HUDEP-2 (cell line): ENCODE measurements at regions not wholly inside any gene's neighbourhood (a gene's known extent, or its start where the extent isn't known, plus 50 kb on each side); places are given as distances from the start of the nearest gene placed in this dataset.

Experiments used
- DNase-seq, 76 experiments: peaks; one replicate each; lab custom pipeline; 2025; ENCODE audit not compliant: unreplicated experiment in 76 of 76; lab: John Stamatoyannopoulos, UW

- no peak for DNase-seq
These were observed 173.6 kb downstream of the ARHGAP12 start for GRCh38 chr10:31754803-31755624.

GRCh38 chr10:31753681-31754080 lies 174.9 kb downstream of the ARHGAP12 start:
- DNase-seq: no peak

GRCh38 chr10:31752170-31752569 lies 176.5 kb downstream of the ARHGAP12 start:
- no peak for DNase-seq

- no peak for DNase-seq
These were observed 176.9 kb downstream of the ARHGAP12 start for GRCh38 chr10:31751738-31752080.

GRCh38 chr10:31751051-31751737 lies 177.4 kb downstream of the ARHGAP12 start:
- no peak for DNase-seq

- DNase-seq: peak in 3 of 76 experiments; percentile 20 to 46 (median 31)
These were observed 178.4 kb downstream of the ARHGAP12 start for GRCh38 chr10:31749981-31750840.

- no peak for DNase-seq
These were observed 179.3 kb downstream of the ARHGAP12 start for GRCh38 chr10:31749301-31749700.

- DNase-seq: no peak
These were observed 182.8 kb downstream of the ARHGAP12 start for GRCh38 chr10:31745612-31746376.

- DNase-seq: no peak
These were observed 184.6 kb downstream of the ARHGAP12 start for GRCh38 chr10:31744025-31744424.

GRCh38 chr10:31742255-31742654 lies 186.4 kb downstream of the ARHGAP12 start:
- DNase-seq: no peak

GRCh38 chr10:31741473-31741872 lies 187.2 kb downstream of the ARHGAP12 start:
- DNase-seq: no peak

GRCh38 chr10:31739711-31740110 lies 188.9 kb downstream of the ARHGAP12 start:
- DNase-seq: no peak

GRCh38 chr10:31739146-31739545 lies 189.5 kb downstream of the ARHGAP12 start:
- DNase-seq: no peak

GRCh38 chr10:31731711-31732110 lies 196.9 kb downstream of the ARHGAP12 start:
- DNase-seq: no peak

GRCh38 chr10:31730776-31731175 lies 197.9 kb downstream of the ARHGAP12 start:
- no peak for DNase-seq

GRCh38 chr10:31728698-31729224 lies 199.9 kb downstream of the ARHGAP12 start:
- no peak for DNase-seq

GRCh38 chr10:31725436-31725835 lies 203.2 kb downstream of the ARHGAP12 start:
- no peak for DNase-seq

- no peak for DNase-seq
These were observed 204.3 kb downstream of the ARHGAP12 start for GRCh38 chr10:31724296-31724695.

GRCh38 chr10:31723106-31723750 lies 205.4 kb downstream of the ARHGAP12 start:
- no peak for DNase-seq

- DNase-seq: no peak
These were observed 207.5 kb downstream of the ARHGAP12 start for GRCh38 chr10:31721096-31721495.
